IMR-90 (cell line): ENCODE measurements at regions not wholly inside any gene's neighbourhood (a gene's known extent, or its start where the extent isn't known, plus 50 kb on each side); places are given as distances from the start of the nearest gene placed in this dataset.

ENCODE experiments used
- ATAC-seq: fragments of 200-7000 bp; cut with Tn5 transposase; 2 replicates; pipeline ENCODE4 v1.9.1; 2020; ENCODE audit warnings: low read depth, mild to moderate bottlenecking, moderate library complexity
- BruUV-seq: library from RNA; stranded (reverse); fragments of 400-500 nt; replicated peaks from 2 replicates; lab custom pipeline; 2021; lab: Mats Ljungman, UMichigan
- CTCF ChIA-PET: fragments of 300-600 bp; formaldehyde crosslinking; extraction: SDS; loops from one replicate; lab custom pipeline; 2021; ENCODE audit warnings: antibody characterized with exemption; lab: Yijun Ruan, JAX
- POLR2A ChIA-PET: fragments of 300-600 bp; sonication (Branson Sonifier 250); formaldehyde crosslinking; loops from one replicate; lab custom pipeline; 2022; ENCODE audit warnings: antibody characterized with exemption; ENCODE audit not compliant: unreplicated experiment; lab: Charles Lee
- DNase-seq: peaks from one replicate; pipeline ENCODE4 v3.0.0; 2013
- H2AFZ ChIP-seq: replicated peaks from 2 replicates; pipeline ENCODE3; 2013; ENCODE audit warnings: low read length, mild to moderate bottlenecking; ENCODE audit not compliant: poor library complexity
- H2AK5ac ChIP-seq: 2 replicates; pipeline ENCODE4 v1.6.1; 2013; ENCODE audit warnings: low read depth, low read length, inconsistent platforms
- H2AK9ac ChIP-seq: replicated peaks from 2 replicates; pipeline ENCODE3; 2013; ENCODE audit warnings: mild to moderate bottlenecking, low read depth, low read length, moderate library complexity; ENCODE audit not compliant: poor library complexity
- H2BK120ac ChIP-seq: 2 replicates; pipeline ENCODE4 v1.6.1; 2013; ENCODE audit warnings: low read depth, low read length, inconsistent platforms
- H2BK15ac ChIP-seq: 3 replicates; pipeline ENCODE4 v1.6.1; 2013; ENCODE audit warnings: low read depth, low read length, inconsistent platforms
- H2BK20ac ChIP-seq: 2 replicates; pipeline ENCODE4 v1.6.1; 2013; ENCODE audit warnings: low read depth, mild to moderate bottlenecking, inconsistent platforms, low read length, moderate library complexity
- H2BK5ac ChIP-seq: 2 replicates; pipeline ENCODE4 v1.6.1; 2013; ENCODE audit warnings: mild to moderate bottlenecking, low read depth, low read length, inconsistent platforms; ENCODE audit not compliant: poor library complexity, severe bottlenecking
- H3K14ac ChIP-seq: replicated peaks from 2 replicates; pipeline ENCODE4 v1.6.1; 2013; ENCODE audit warnings: low read depth, low read length, inconsistent platforms
- H3K18ac ChIP-seq: 2 replicates; pipeline ENCODE4 v1.6.1; 2013; ENCODE audit warnings: low read depth, low read length, control low read depth
- H3K23ac ChIP-seq: 2 replicates; pipeline ENCODE4 v1.6.1; 2013; ENCODE audit warnings: low read depth, low read length, inconsistent platforms
- H3K27ac ChIP-seq: 2 replicates; pipeline ENCODE4 v1.5.1; 2013; ENCODE audit warnings: mild to moderate bottlenecking, control low read depth, low read length; ENCODE audit not compliant: insufficient read depth
- H3K27me3 ChIP-seq: 2 replicates; pipeline ENCODE4 v1.6.1; 2013; ENCODE audit warnings: low read length; ENCODE audit not compliant: control insufficient read depth, insufficient read depth
- H3K36me3 ChIP-seq: 2 replicates; pipeline ENCODE4 v1.6.1; 2013; ENCODE audit warnings: low read length, mixed read lengths; ENCODE audit not compliant: control insufficient read depth, insufficient read depth
- H3K4ac ChIP-seq: 2 replicates; pipeline ENCODE4 v1.6.1; 2013; ENCODE audit warnings: low read depth, low read length, inconsistent platforms
- H3K4me1 ChIP-seq: 2 replicates; pipeline ENCODE4 v1.6.1; 2013; ENCODE audit warnings: low read length, mixed read lengths; ENCODE audit not compliant: control insufficient read depth, insufficient read depth
- H3K4me2 ChIP-seq: 2 replicates; pipeline ENCODE4 v1.6.1; 2013; ENCODE audit warnings: low read depth, mild to moderate bottlenecking, control low read depth, low read length, moderate library complexity
- H3K4me3 ChIP-seq: 2 replicates; pipeline ENCODE4 v1.5.1; 2013; ENCODE audit warnings: low read depth, mild to moderate bottlenecking, control low read depth, low read length, moderate library complexity; ENCODE audit not compliant: insufficient read depth
- H3K56ac ChIP-seq: 2 replicates; pipeline ENCODE4 v1.6.1; 2013; ENCODE audit warnings: low read length, inconsistent platforms; ENCODE audit not compliant: insufficient read depth; ENCODE audit errors: extremely low read depth
- H3K79me1 ChIP-seq, 2 experiments: 2 replicates each; pipeline ENCODE4 v1.6.1; 2013; ENCODE audit warnings: low read length in 2 of 2, inconsistent platforms in 1 of 2, low read depth in 1 of 2
- H3K9ac ChIP-seq: 2 replicates; pipeline ENCODE4 v1.6.1; 2013; ENCODE audit warnings: low read depth, low read length, control low read depth
- H3K9me1 ChIP-seq: 2 replicates; pipeline ENCODE4 v1.6.1; 2013; ENCODE audit warnings: low read length, inconsistent platforms; ENCODE audit not compliant: insufficient read depth
- H3K9me3 ChIP-seq: 2 replicates; pipeline ENCODE4 v1.6.1; 2013; ENCODE audit warnings: low read length; ENCODE audit not compliant: control insufficient read depth, insufficient read depth
- H4K20me1 ChIP-seq: 2 replicates; pipeline ENCODE4 v1.6.1; 2013; ENCODE audit warnings: low read length, inconsistent platforms; ENCODE audit not compliant: insufficient read depth
- H4K5ac ChIP-seq: 2 replicates; pipeline ENCODE4 v1.6.1; 2013; ENCODE audit warnings: mild to moderate bottlenecking, low read depth, low read length, control low read depth
- H4K8ac ChIP-seq, 2 experiments: 2 replicates each; pipeline ENCODE4 v1.6.1; 2013; ENCODE audit warnings: low read depth in 2 of 2, low read length in 2 of 2, control low read depth in 1 of 2, inconsistent platforms in 1 of 2
- H4K91ac ChIP-seq: 2 replicates; pipeline ENCODE4 v1.6.1; 2013; ENCODE audit warnings: low read depth, low read length, inconsistent platforms; ENCODE audit not compliant: insufficient read depth
- MAZ ChIP-seq: IDR thresholded peaks from 2 replicates; pipeline ENCODE4 v1.6.1; 2012; ENCODE audit warnings: low read depth, mild to moderate bottlenecking, low read length, improper control_type of control experiment, moderate library complexity, borderline replicate concordance
- NFE2L2 ChIP-seq: fragments of 150-350 bp; IDR thresholded peaks from 2 replicates; pipeline ENCODE4 v1.6.1; 2016; ENCODE audit warnings: low read depth, mild to moderate bottlenecking, low read length
- POLR2A ChIP-seq: IDR thresholded peaks from 2 replicates; pipeline ENCODE4 v1.6.1; 2012; ENCODE audit warnings: mild to moderate bottlenecking, low read depth, low read length
- RFX5 ChIP-seq: IDR thresholded peaks from 2 replicates; pipeline ENCODE4 v1.8.0; 2012; ENCODE audit warnings: low read depth, mild to moderate bottlenecking, low read length, moderate library complexity
- WGBS, 2 experiments: methylation state at CpG; one replicate each; pipeline versions ENCODE4 v1.1.5 to v1.1.7; 2013; ENCODE audit warnings: missing lambda C conversion rate in 2 of 2; ENCODE audit not compliant: insufficient read length in 1 of 2; ENCODE audit errors: extremely low coverage in 2 of 2; 5-methylcytosine and 5-hydroxymethylcytosine counted together
- dilution Hi-C: fragments of 300-500 bp; cut with HindIII; formaldehyde crosslinking; loops from one replicate; pipeline ENCODE4 v1.14.3; 2018; ENCODE audit warnings: low sequenced_read_pairs; ENCODE audit not compliant: unreplicated experiment
- in situ Hi-C: fragments of 300-500 bp; cut with MboI; formaldehyde crosslinking; loops from 3 replicates; pipeline ENCODE4 v1.14.3; 2019; ENCODE audit warnings: low sequenced_read_pairs, inconsistent platforms, mixed read lengths
- intact Hi-C: fragments of 100-400 bp; cut with micrococcal nuclease; formaldehyde crosslinking; loops from 2 replicates; pipeline ENCODE4 v1.10.0; 2022
- TF ChIP-seq, protein P1 (sequence below): conservative IDR thresholded peaks from 2 replicates; pipeline ENCODE4 v1.5.1; 2012; ENCODE audit warnings: mild to moderate bottlenecking, low read depth, low read length, improper control_type of control experiment

- no peak overlapping the region for H2AK9ac ChIP-seq
- no peak overlapping the region for H3K18ac ChIP-seq
- no peak for TF ChIP-seq NFE2L2
- no peak for TF ChIP-seq RFX5
- no peak for TF ChIP-seq POLR2A
- TF ChIP-seq, protein P1, sequence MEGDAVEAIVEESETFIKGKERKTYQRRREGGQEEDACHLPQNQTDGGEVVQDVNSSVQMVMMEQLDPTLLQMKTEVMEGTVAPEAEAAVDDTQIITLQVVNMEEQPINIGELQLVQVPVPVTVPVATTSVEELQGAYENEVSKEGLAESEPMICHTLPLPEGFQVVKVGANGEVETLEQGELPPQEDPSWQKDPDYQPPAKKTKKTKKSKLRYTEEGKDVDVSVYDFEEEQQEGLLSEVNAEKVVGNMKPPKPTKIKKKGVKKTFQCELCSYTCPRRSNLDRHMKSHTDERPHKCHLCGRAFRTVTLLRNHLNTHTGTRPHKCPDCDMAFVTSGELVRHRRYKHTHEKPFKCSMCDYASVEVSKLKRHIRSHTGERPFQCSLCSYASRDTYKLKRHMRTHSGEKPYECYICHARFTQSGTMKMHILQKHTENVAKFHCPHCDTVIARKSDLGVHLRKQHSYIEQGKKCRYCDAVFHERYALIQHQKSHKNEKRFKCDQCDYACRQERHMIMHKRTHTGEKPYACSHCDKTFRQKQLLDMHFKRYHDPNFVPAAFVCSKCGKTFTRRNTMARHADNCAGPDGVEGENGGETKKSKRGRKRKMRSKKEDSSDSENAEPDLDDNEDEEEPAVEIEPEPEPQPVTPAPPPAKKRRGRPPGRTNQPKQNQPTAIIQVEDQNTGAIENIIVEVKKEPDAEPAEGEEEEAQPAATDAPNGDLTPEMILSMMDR: no peak
- TF ChIP-seq MAZ: no peak
- H3K56ac ChIP-seq: no peak overlapping the region
- no peaks in the 10 kb centered on the region for H3K36me3 ChIP-seq
- H4K8ac ChIP-seq: no peak overlapping the region
- H2AK5ac ChIP-seq: no peak overlapping the region
- H3K9ac ChIP-seq: no peak overlapping the region
- no peak for DNase-seq
- H3K27ac ChIP-seq: no peak overlapping the region
- H4K5ac ChIP-seq: no peak overlapping the region
- H3K4ac ChIP-seq: no peak overlapping the region
- no peaks in the 10 kb centered on the region; the same call in 1 of the 2 replicates for H4K20me1 ChIP-seq
- H2BK15ac ChIP-seq: no peak overlapping the region
- no peak overlapping the region for H3K14ac ChIP-seq
- no peak overlapping the region for H2BK120ac ChIP-seq
- POLR2A ChIA-PET: no interaction called here
- H2AFZ ChIP-seq: no peak overlapping the region
- H3K4me3 ChIP-seq: no peak overlapping the region
- CTCF ChIA-PET: no interaction called here
- no TSS peak for BruUV-seq
- no peaks in the 10 kb centered on the region for H3K4me1 ChIP-seq
- H2BK5ac ChIP-seq: no peak overlapping the region
- WGBS, 2 experiments: no CpG with 5 or more reads among the region's 22 CpGs
- H3K4me2 ChIP-seq: no peak overlapping the region
- no peak overlapping the region for H4K91ac ChIP-seq
- H3K9me1 ChIP-seq: 0 out of 2 replicates have a peak, but pooled peaks cover 3% of the 10 kb centered on the region
- H2BK20ac ChIP-seq: no peak overlapping the region
- no peaks in the 10 kb centered on the region for H3K9me3 ChIP-seq
- ATAC-seq: no peak
- intact Hi-C loops (no loop called here), dilution Hi-C loops (no loop called here), in situ Hi-C loops (no loop called here)
- no peaks in the 10 kb centered on the region for H3K79me1 ChIP-seq
- peaks cover 18% of the 10 kb centered on the region for H3K27me3 ChIP-seq
- H3K23ac ChIP-seq: no peak overlapping the region
Observed at GRCh38 chr7:1358376-1359050, 100.8 kb downstream of the MICALL2 start.
